DOHH2 (cell line): ENCODE measurements at regions not wholly inside any gene's neighbourhood (a gene's known extent, or its start where the extent isn't known, plus 50 kb on each side); places are given as distances from the start of the nearest gene placed in this dataset.

ENCODE experiments used
- H3F3A ChIP-seq: fragments of 200-600 bp; sonication (generic), shearing (Covaris generic); 2 replicates; pipeline ENCODE4 v1.6.0; 2016; ENCODE audit warnings: antibody characterized with exemption, mild to moderate bottlenecking; ENCODE audit not compliant: control insufficient read depth, insufficient read depth
- H3K27ac ChIP-seq: fragments of 200-600 bp; sonication (generic); 2 replicates; pipeline ENCODE4 v1.5.1; 2014; ENCODE audit warnings: low read depth, mild to moderate bottlenecking, low read length, moderate library complexity
- H3K27me3 ChIP-seq: fragments of 200-600 bp; sonication (generic); 2 replicates; pipeline ENCODE4 v1.6.1; 2014; ENCODE audit warnings: mild to moderate bottlenecking, low read length, mixed read lengths; ENCODE audit not compliant: control insufficient read depth
- H3K36me3 ChIP-seq: fragments of 200-600 bp; sonication (generic); 2 replicates; pipeline ENCODE4 v1.6.1; 2014; ENCODE audit warnings: mild to moderate bottlenecking, low read length, moderate library complexity, mixed read lengths; ENCODE audit not compliant: control insufficient read depth
- H3K4me1 ChIP-seq: fragments of 200-600 bp; sonication (generic); 2 replicates; pipeline ENCODE4 v1.6.1; 2014; ENCODE audit warnings: mild to moderate bottlenecking, low read length, mixed read lengths; ENCODE audit not compliant: control insufficient read depth
- H3K4me2 ChIP-seq: fragments of 200-600 bp; sonication (generic); 2 replicates; pipeline ENCODE4 v1.6.0; 2014; ENCODE audit warnings: mild to moderate bottlenecking, low read length, moderate library complexity
- H3K4me3 ChIP-seq: fragments of 200-600 bp; sonication (generic); 2 replicates; pipeline ENCODE4 v1.5.1; 2014; ENCODE audit warnings: mild to moderate bottlenecking, low read length, mixed read lengths
- H3K79me2 ChIP-seq: fragments of 200-600 bp; sonication (generic); 2 replicates; pipeline ENCODE4 v1.6.1; 2014; ENCODE audit warnings: mild to moderate bottlenecking, low read length, mixed read lengths; ENCODE audit not compliant: control insufficient read depth
- H3K9me2 ChIP-seq: fragments of 200-600 bp; sonication (generic); replicated peaks from 2 replicates; pipeline ENCODE4 v1.6.1; 2014; ENCODE audit warnings: mild to moderate bottlenecking, low read length, mixed read lengths; ENCODE audit not compliant: control insufficient read depth
- H3K9me3 ChIP-seq: fragments of 200-600 bp; sonication (generic); 2 replicates; pipeline ENCODE4 v1.6.1; 2014; ENCODE audit warnings: antibody characterized with exemption, low read length, mixed read lengths; ENCODE audit not compliant: control insufficient read depth, insufficient read depth
- H4K20me1 ChIP-seq: fragments of 200-600 bp; sonication (generic); 2 replicates; pipeline ENCODE4 v1.6.0; 2014; ENCODE audit warnings: low read depth, mild to moderate bottlenecking, antibody characterized with exemption, low read length, moderate library complexity; ENCODE audit not compliant: control insufficient read depth, insufficient read depth
- EZH2phosphoT487 ChIP-seq: fragments of 200-600 bp; sonication (generic); IDR thresholded peaks from 2 replicates; pipeline ENCODE4 v1.6.1; 2017; ENCODE audit warnings: borderline replicate concordance, mild to moderate bottlenecking, antibody characterized with exemption, low read length, moderate library complexity, mixed read lengths
- TF ChIP-seq, protein P1 (sequence below): fragments of 200-600 bp; sonication (generic); IDR thresholded peaks from one replicate; pipeline ENCODE4 v1.5.1; 2014; ENCODE audit warnings: antibody characterized with exemption, mild to moderate bottlenecking, low read depth, low read length; ENCODE audit not compliant: poor library complexity, severe bottlenecking

- Histone ChIP-seq H3K4me2 (no peak overlapping the region), H4K20me1 (no peaks in the 10 kb centered on the region), H3K4me3 (no peak overlapping the region), H3K36me3 (no peaks in the 10 kb centered on the region), H3F3A (no peaks in the 10 kb centered on the region), H3K9me3 (no peaks in the 10 kb centered on the region), H3K79me2 (no peaks in the 10 kb centered on the region), H3K27me3 (peaks cover 14% of the 10 kb centered on the region; the same call in 1 of the 2 replicates), H3K27ac (no peak overlapping the region), H3K9me2 (no peaks in the 10 kb centered on the region), H3K4me1 (peaks cover 2% of the 10 kb centered on the region)
- no peak for TF ChIP-seq EZH2phosphoT487
- TF ChIP-seq, protein P1, sequence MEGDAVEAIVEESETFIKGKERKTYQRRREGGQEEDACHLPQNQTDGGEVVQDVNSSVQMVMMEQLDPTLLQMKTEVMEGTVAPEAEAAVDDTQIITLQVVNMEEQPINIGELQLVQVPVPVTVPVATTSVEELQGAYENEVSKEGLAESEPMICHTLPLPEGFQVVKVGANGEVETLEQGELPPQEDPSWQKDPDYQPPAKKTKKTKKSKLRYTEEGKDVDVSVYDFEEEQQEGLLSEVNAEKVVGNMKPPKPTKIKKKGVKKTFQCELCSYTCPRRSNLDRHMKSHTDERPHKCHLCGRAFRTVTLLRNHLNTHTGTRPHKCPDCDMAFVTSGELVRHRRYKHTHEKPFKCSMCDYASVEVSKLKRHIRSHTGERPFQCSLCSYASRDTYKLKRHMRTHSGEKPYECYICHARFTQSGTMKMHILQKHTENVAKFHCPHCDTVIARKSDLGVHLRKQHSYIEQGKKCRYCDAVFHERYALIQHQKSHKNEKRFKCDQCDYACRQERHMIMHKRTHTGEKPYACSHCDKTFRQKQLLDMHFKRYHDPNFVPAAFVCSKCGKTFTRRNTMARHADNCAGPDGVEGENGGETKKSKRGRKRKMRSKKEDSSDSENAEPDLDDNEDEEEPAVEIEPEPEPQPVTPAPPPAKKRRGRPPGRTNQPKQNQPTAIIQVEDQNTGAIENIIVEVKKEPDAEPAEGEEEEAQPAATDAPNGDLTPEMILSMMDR: no peak
Observed at GRCh38 chr7:106182904-106183303, 70.8 kb upstream of the SYPL1 start.

DNA sequence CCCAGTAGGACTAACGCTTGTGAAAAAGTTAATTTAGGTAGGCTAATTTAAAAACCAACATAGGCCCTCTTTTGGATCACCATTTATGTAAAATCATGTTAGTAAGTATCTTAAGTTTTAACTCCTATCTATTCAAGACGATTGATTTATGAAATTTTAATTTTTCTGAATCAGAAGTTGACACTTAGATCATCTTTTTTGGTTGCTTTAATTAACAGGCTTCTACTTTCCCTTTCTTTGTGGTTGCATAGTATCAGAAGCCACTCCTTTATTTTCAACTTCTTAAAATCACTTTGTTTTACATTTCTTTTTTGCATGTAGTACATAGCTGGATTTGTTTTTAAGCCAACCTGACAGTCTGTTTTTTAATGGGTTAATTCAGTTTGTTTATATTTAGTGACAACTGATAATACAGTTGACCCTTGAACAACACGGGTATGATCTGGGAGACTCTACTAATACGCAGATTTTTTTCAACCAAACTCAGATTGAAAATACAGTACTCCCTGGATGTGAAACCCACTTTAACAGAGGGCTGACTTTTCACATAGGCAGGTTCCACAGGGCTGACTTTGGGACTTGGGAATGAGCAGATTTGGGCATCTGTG, 69.7 kb upstream of the SYPL1 start:
- Histone ChIP-seq H3K4me1 (peaks cover 7% of the 10 kb centered on the region), H3K4me2 (no peak overlapping the region), H3K27ac (no peak overlapping the region), H3K9me2 (no peaks in the 10 kb centered on the region), H3K9me3 (no peaks in the 10 kb centered on the region), H3K27me3 (peaks cover 3% of the 10 kb centered on the region; the same call in 1 of the 2 replicates), H3K4me3 (no peak overlapping the region), H4K20me1 (no peaks in the 10 kb centered on the region), H3F3A (no peaks in the 10 kb centered on the region), H3K36me3 (no peaks in the 10 kb centered on the region), H3K79me2 (no peaks in the 10 kb centered on the region)
- TF ChIP-seq EZH2phosphoT487: no peak
- TF ChIP-seq, protein P1: no peak

DNA sequence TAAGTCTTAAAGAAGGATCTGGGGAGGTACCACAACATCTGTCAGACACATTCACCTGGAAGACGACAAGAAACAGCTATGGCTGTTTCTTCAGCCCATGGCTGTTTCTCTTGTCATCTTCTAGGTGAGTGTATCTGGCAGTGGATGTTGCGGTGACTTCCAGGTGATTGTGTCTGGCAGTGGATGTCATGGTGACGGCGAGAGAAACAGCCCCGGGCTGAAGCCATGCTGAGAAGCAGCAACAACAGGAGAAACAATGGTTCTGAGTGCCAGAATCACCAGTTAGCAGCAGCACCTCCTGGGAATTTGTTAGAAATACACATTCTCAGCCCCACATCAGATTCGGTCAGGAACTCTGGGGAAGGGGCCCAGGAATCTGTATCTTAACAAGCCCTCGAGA, 68.6 kb upstream of the SYPL1 start:
- Histone ChIP-seq H3K27me3 (peaks cover 9% of the 10 kb centered on the region), H3K79me2 (no peaks in the 10 kb centered on the region), H3K4me3 (no peak overlapping the region), H3K36me3 (no peaks in the 10 kb centered on the region), H4K20me1 (no peaks in the 10 kb centered on the region), H3K4me1 (peaks cover 10% of the 10 kb centered on the region), H3K9me2 (no peaks in the 10 kb centered on the region), H3K9me3 (no peaks in the 10 kb centered on the region), H3K27ac (no peak overlapping the region), H3F3A (no peaks in the 10 kb centered on the region), H3K4me2 (no peak overlapping the region)
- TF ChIP-seq, protein P1: no peak
- no peak for TF ChIP-seq EZH2phosphoT487
